GM20000 (cell line): ENCODE measurements at regions not wholly inside any gene's neighbourhood (a gene's known extent, or its start where the extent isn't known, plus 50 kb on each side); places are given as distances from the start of the nearest gene placed in this dataset.
"Not testable (repeated sequence)": the region's sequence is repeated elsewhere in the genome, so short reads cannot be mapped to it uniquely, and the experiment has no call there.

Experiments used
- DNase-seq: peaks from one replicate; pipeline ENCODE4 v3.0.0; 2012; ENCODE audit warnings: low spot score
- CTCF ChIP-seq: IDR thresholded peaks from 2 replicates; pipeline ENCODE4 v1.5.1; 2012; ENCODE audit warnings: mild to moderate bottlenecking, control low read depth; ENCODE audit errors: extremely low read depth, missing control alignments

GRCh38 chr12:46660276-46660675, 165.5 kb downstream of the SLC38A4 start:
- no peak for TF ChIP-seq CTCF
- DNase-seq, result no peak

GRCh38 chr12:46659824-46660223, 166.0 kb downstream of the SLC38A4 start:
- TF ChIP-seq CTCF, result no peak
- DNase-seq, result no peak

GRCh38 chr12:46659032-46659650, 166.7 kb downstream of the SLC38A4 start:
- no peak for DNase-seq
- no peak for TF ChIP-seq CTCF

- DNase-seq, result no peak
- no peak for TF ChIP-seq CTCF
These were observed 168.1 kb downstream of the SLC38A4 start for GRCh38 chr12:46657453-46658411.

- not testable (repeated sequence) for DNase-seq
These were observed 169.8 kb downstream of the SLC38A4 start for GRCh38 chr12:46655984-46656383.

GRCh38 chr12:46653311-46653710, 172.5 kb downstream of the SLC38A4 start:
- DNase-seq, result no peak
- TF ChIP-seq CTCF, result no peak

GRCh38 chr12:46652692-46653091, 173.1 kb downstream of the SLC38A4 start:
- TF ChIP-seq CTCF, result no peak
- DNase-seq, result no peak

- TF ChIP-seq CTCF, result no peak
- DNase-seq, result no peak
These were observed 175.1 kb downstream of the SLC38A4 start for GRCh38 chr12:46650688-46651087.
